ENCODE measurements at regions not wholly inside any gene's neighbourhood (a gene's known extent, or its start where the extent isn't known, plus 50 kb on each side); places are given as distances from the start of the nearest gene placed in this dataset.

DNA sequence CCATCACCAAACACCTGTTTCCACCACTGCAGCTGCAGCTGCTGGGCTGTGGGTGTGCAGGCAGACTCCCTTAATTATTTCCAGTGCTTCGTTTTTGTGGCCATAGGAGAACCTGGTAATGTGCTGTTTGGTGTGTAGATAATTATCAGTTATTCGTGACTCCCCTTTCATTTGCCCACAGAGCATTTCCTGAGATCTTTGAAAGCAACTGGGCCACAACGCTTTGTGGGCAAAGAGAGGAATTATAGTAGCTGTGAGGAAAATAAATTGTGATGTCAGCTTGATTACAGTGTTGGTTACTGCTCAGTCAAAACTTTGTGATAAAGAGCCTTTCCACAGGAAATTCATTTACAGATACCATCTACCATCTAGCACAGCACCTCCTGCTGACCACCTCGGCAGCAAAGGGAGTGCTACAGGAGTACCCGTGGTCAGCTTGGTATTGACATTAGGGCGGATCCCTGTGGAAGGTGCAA, 193.3 kb upstream of the SLCO3A1 start:
- TF ChIP-seq, protein P1, sequence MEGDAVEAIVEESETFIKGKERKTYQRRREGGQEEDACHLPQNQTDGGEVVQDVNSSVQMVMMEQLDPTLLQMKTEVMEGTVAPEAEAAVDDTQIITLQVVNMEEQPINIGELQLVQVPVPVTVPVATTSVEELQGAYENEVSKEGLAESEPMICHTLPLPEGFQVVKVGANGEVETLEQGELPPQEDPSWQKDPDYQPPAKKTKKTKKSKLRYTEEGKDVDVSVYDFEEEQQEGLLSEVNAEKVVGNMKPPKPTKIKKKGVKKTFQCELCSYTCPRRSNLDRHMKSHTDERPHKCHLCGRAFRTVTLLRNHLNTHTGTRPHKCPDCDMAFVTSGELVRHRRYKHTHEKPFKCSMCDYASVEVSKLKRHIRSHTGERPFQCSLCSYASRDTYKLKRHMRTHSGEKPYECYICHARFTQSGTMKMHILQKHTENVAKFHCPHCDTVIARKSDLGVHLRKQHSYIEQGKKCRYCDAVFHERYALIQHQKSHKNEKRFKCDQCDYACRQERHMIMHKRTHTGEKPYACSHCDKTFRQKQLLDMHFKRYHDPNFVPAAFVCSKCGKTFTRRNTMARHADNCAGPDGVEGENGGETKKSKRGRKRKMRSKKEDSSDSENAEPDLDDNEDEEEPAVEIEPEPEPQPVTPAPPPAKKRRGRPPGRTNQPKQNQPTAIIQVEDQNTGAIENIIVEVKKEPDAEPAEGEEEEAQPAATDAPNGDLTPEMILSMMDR (IDR thresholded peaks at IDR 0.05), result no peak
- TF ChIP-seq POLR2A (IDR thresholded peaks at IDR 0.05), result no peak

Measured in body of pancreas (tissue), 4 donors.